Endothelial cell of umbilical vein (primary cell): ENCODE measurements at regions not wholly inside any gene's neighbourhood (a gene's known extent, or its start where the extent isn't known, plus 50 kb on each side); places are given as distances from the start of the nearest gene placed in this dataset.

Source experiments
- BruUV-seq: library from RNA; stranded (reverse); fragments of 400-500 nt; replicated peaks from 2 replicates; lab custom pipeline; 2021; lab: Mats Ljungman, UMichigan
- CTCF ChIA-PET: fragments of 300-600, 350-600 bp; sonication (Branson Sonifier 250); formaldehyde crosslinking; loops from one replicate; lab custom pipeline; 2021; ENCODE audit warnings: antibody characterized with exemption, inconsistent platforms; lab: Charles Lee
- POLR2A ChIA-PET: fragments of 300-600, 350-600 bp; sonication (Branson Sonifier 250); formaldehyde crosslinking; loops from one replicate; lab custom pipeline; 2021; ENCODE audit warnings: antibody characterized with exemption, inconsistent platforms; lab: Charles Lee
- DNase-seq: peaks from one replicate; pipeline ENCODE4 v3.0.0-alpha.2; 2011; ENCODE audit warnings: low read depth, low spot score
- FAIRE-seq: peaks from 2 replicates; lab custom pipeline; 2011; peaks lifted over from hg19 to GRCh38; lab: Jason Lieb, UNC
- H2AFZ ChIP-seq: 2 replicates; pipeline ENCODE4 v1.6.0; 2012; ENCODE audit warnings: low read depth, low read length, control low read depth, inconsistent platforms
- H3K27ac ChIP-seq: 2 replicates; pipeline ENCODE4 v1.5.1; 2011; ENCODE audit warnings: low read depth, mild to moderate bottlenecking, control low read depth, low read length, moderate library complexity; ENCODE audit not compliant: insufficient read depth
- H3K27me3 ChIP-seq, 2 experiments: 2 replicates each; pipeline versions ENCODE4 v1.6.0 to v1.6.1; 2011; ENCODE audit warnings: low read length in 2 of 2, mixed read lengths in 1 of 2; ENCODE audit not compliant: control insufficient read depth in 2 of 2, insufficient read depth in 2 of 2
- H3K36me3 ChIP-seq, 2 experiments: 2 replicates in 1 of 2; 3 replicates in 1 of 2; pipeline ENCODE4 v1.5.1; 2011; ENCODE audit warnings: low read length in 2 of 2, mild to moderate bottlenecking in 1 of 2, moderate library complexity in 1 of 2; ENCODE audit not compliant: control insufficient read depth in 2 of 2, insufficient read depth in 2 of 2; ENCODE audit errors: extremely low read depth in 1 of 2
- H3K4me1 ChIP-seq: 3 replicates; pipeline ENCODE4 v1.5.1; 2011; ENCODE audit warnings: mild to moderate bottlenecking, low read length; ENCODE audit not compliant: control insufficient read depth, insufficient read depth; ENCODE audit errors: extremely low read depth
- H3K4me2 ChIP-seq: 2 replicates; pipeline ENCODE4 v1.6.1; 2011; ENCODE audit warnings: low read length, control low read depth, mixed read lengths; ENCODE audit not compliant: insufficient read depth
- H3K4me3 ChIP-seq, 3 experiments: fragments of 200-600 bp in 1 of 3; sonication (generic), shearing (Covaris generic) in 1 of 3; replicated peaks in 1 of 3; 2 replicates each; pipeline ENCODE4 v1.5.1; 2011 to 2016; ENCODE audit warnings: control low read depth in 3 of 3, low read length in 3 of 3, mild to moderate bottlenecking in 2 of 3, inconsistent platforms in 1 of 3, low read depth in 1 of 3, moderate library complexity in 1 of 3; ENCODE audit not compliant: insufficient read depth in 1 of 3
- H3K79me2 ChIP-seq: 2 replicates; pipeline ENCODE4 v1.6.0; 2012; ENCODE audit warnings: low read length, inconsistent platforms; ENCODE audit not compliant: control insufficient read depth, insufficient read depth
- H3K9ac ChIP-seq: replicated peaks from 2 replicates; pipeline ENCODE3; 2011; ENCODE audit warnings: low read length, control low read depth; ENCODE audit not compliant: insufficient read depth; ENCODE audit errors: extremely low read depth
- H3K9me1 ChIP-seq: replicated peaks from 3 replicates; pipeline ENCODE4 v1.6.0; 2011; ENCODE audit warnings: mild to moderate bottlenecking, low read length; ENCODE audit not compliant: control insufficient read depth, insufficient read depth; ENCODE audit errors: extremely low read depth
- H3K9me3 ChIP-seq: replicated peaks from 2 replicates; pipeline ENCODE4 v1.5.1; 2012; ENCODE audit warnings: low read length, inconsistent platforms; ENCODE audit not compliant: control insufficient read depth, insufficient read depth
- H4K20me1 ChIP-seq: replicated peaks from 2 replicates; pipeline ENCODE3; 2011; ENCODE audit warnings: mild to moderate bottlenecking, low read length; ENCODE audit not compliant: control insufficient read depth, insufficient read depth; ENCODE audit errors: extremely low read depth
- EZH2 ChIP-seq: IDR thresholded peaks from 2 replicates; pipeline ENCODE4 v1.6.1; 2012; ENCODE audit warnings: borderline replicate concordance, low read depth, mild to moderate bottlenecking, moderate library complexity, low read length, inconsistent platforms; ENCODE audit not compliant: severe bottlenecking
- FOS ChIP-seq: IDR thresholded peaks from 2 replicates; pipeline ENCODE4 v1.6.1; 2011; ENCODE audit warnings: mild to moderate bottlenecking, low read length, moderate library complexity, borderline replicate concordance; ENCODE audit not compliant: insufficient read depth
- MAX ChIP-seq: IDR thresholded peaks from 2 replicates; pipeline ENCODE4 v1.6.1; 2011; ENCODE audit not compliant: insufficient read depth, insufficient read length
- MYC ChIP-seq: IDR thresholded peaks from one replicate; pipeline ENCODE4 v1.6.1; 2011; ENCODE audit warnings: mild to moderate bottlenecking, low read depth, low read length
- POLR2A ChIP-seq: IDR thresholded peaks from 2 replicates; pipeline ENCODE4 v1.6.1; 2012; ENCODE audit warnings: low read depth, mild to moderate bottlenecking, control low read depth, low read length
- POLR2AphosphoS5 ChIP-seq: IDR thresholded peaks from 2 replicates; pipeline ENCODE4 v1.6.1; 2012; ENCODE audit warnings: low read depth, mild to moderate bottlenecking, control low read depth, low read length, moderate library complexity; ENCODE audit not compliant: insufficient read depth
- dilution Hi-C: fragments of 300-500 bp; cut with MboI; formaldehyde crosslinking; loops from one replicate; pipeline ENCODE4 v1.15.0; 2019; ENCODE audit warnings: low sequenced_read_pairs; ENCODE audit not compliant: extremely low pct_ligation_motif_present
- intact Hi-C: fragments of 100-400 bp; cut with micrococcal nuclease; formaldehyde crosslinking; loops from one replicate; pipeline ENCODE4 v1.10.0; 2022
- TF ChIP-seq, protein P1 (sequence below), 2 donors: IDR thresholded peaks; 1 replicate in 1 of 2; 2 replicates in 1 of 2; pipeline ENCODE4 v1.5.1; 2011; ENCODE audit warnings: low read length in 2 of 2, mild to moderate bottlenecking in 2 of 2, moderate library complexity in 2 of 2, control low read depth in 1 of 2, inconsistent platforms in 1 of 2, low read depth in 1 of 2; ENCODE audit not compliant: insufficient read depth in 1 of 2; ENCODE audit errors: extremely low read depth in 1 of 2

DNA sequence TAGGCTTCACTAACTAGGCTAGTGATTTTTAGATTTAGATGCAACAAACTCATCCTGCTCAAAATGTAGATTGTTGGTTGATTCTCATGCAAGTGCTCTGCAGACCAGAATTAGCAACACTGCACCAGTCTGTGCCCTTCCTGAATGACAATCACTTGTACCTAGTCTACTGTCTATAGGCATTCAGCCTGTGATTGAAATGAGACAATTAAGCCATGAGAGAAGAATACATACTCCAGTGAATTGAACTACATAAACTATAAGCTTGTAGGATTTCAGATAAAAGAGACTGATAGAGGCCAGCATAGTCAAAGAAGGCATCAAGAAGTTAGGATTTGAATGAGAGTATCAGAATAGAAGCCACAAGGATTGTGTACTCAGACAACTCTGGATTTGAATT, 138.3 kb upstream of the NRXN1 start:
- Histone ChIP-seq H3K4me1 (no peaks in the 10 kb centered on the region), H3K27ac (no peak overlapping the region), H3K36me3 (no peaks in the 10 kb centered on the region), H3K9me3 (no peaks in the 10 kb centered on the region), H3K27me3 (no peaks in the 10 kb centered on the region), H3K9ac (no peak overlapping the region), H3K79me2 (no peaks in the 10 kb centered on the region), H3K4me3 (no peak overlapping the region), H2AFZ (no peak overlapping the region), H3K4me2 (no peak overlapping the region), H4K20me1 (no peaks in the 10 kb centered on the region), H3K9me1 (no peaks in the 10 kb centered on the region)
- FAIRE-seq = no peak
- intact Hi-C loops (no loop called here), dilution Hi-C loops (no loop called here)
- no TSS peak for BruUV-seq
- ChIA-PET CTCF (no interaction called here), POLR2A (no interaction called here)
- TF ChIP-seq POLR2A = no peak
- TF ChIP-seq EZH2 = no peak
- TF ChIP-seq, protein P1, sequence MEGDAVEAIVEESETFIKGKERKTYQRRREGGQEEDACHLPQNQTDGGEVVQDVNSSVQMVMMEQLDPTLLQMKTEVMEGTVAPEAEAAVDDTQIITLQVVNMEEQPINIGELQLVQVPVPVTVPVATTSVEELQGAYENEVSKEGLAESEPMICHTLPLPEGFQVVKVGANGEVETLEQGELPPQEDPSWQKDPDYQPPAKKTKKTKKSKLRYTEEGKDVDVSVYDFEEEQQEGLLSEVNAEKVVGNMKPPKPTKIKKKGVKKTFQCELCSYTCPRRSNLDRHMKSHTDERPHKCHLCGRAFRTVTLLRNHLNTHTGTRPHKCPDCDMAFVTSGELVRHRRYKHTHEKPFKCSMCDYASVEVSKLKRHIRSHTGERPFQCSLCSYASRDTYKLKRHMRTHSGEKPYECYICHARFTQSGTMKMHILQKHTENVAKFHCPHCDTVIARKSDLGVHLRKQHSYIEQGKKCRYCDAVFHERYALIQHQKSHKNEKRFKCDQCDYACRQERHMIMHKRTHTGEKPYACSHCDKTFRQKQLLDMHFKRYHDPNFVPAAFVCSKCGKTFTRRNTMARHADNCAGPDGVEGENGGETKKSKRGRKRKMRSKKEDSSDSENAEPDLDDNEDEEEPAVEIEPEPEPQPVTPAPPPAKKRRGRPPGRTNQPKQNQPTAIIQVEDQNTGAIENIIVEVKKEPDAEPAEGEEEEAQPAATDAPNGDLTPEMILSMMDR (IDR thresholded peaks at IDR 0.05; ENCODE audit: extremely low read depth in 1 of 2, insufficient read depth in 1 of 2, low read depth in 1 of 2, low read length in 2 of 2) = no peak
- no peak for TF ChIP-seq FOS
- TF ChIP-seq POLR2AphosphoS5 = no peak
- TF ChIP-seq MYC = no peak
- TF ChIP-seq MAX = no peak
- no peak for DNase-seq
